Nucleus accumbens (tissue), 56 donors: ENCODE measurements at regions not wholly inside any gene's neighbourhood (a gene's known extent, or its start where the extent isn't known, plus 50 kb on each side); places are given as distances from the start of the nearest gene placed in this dataset.
"Not testable (repeated sequence)": the region's sequence is repeated elsewhere in the genome, so short reads cannot be mapped to it uniquely, and the experiment has no call there.

Experiments
- DNase-seq, 56 donors: peaks; one replicate each; lab custom pipeline; 2025; lab: John Stamatoyannopoulos, UW

DNA sequence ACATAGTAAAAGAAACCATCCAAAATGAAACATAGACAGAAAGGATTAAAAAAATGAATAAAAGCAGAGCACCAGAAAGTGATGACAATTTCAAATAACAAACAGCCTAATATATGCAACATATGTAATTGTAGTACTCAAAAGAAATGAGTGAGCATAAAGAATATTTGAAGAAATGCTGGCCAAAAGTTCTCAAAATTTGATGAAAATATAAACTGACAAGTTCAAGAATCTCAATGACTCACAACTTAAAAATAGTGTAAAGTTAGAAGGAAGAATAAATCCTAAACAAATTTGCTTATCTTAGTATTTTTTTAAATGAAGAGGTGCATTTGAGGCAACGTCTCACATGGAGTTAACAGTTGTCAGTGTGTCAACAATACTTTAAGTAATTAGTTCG is 498.9 kb downstream of the SLC6A15 start:
- no peak for DNase-seq

GRCh38 chr12:84412226-84412625 is 500.4 kb downstream of the SLC6A15 start:
- DNase-seq: no peak

GRCh38 chr12:84411031-84411430 is 501.6 kb downstream of the SLC6A15 start:
- DNase-seq: no peak

GRCh38 chr12:84408936-84409335 is 503.7 kb downstream of the SLC6A15 start:
- no peak for DNase-seq

DNA sequence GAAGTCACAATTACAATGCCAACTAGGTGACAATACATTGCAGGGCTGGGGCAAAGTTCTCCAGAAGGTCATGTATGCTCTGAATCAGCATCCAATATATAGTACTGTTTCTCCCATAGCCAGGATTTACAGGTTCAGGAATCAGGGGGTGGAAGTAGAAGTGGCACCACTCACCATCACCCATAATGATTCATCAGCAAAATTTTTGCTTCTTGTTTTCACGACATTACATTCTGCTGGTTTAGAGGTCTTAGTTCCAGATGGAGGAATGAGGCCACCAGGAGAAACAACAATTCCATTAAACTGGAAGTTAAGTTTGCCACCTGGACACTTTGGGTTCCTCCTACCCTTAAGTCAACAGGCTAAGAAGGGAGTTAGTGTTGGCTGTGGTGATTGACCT is 505.9 kb downstream of the SLC6A15 start:
- DNase-seq: not testable (repeated sequence)

DNA sequence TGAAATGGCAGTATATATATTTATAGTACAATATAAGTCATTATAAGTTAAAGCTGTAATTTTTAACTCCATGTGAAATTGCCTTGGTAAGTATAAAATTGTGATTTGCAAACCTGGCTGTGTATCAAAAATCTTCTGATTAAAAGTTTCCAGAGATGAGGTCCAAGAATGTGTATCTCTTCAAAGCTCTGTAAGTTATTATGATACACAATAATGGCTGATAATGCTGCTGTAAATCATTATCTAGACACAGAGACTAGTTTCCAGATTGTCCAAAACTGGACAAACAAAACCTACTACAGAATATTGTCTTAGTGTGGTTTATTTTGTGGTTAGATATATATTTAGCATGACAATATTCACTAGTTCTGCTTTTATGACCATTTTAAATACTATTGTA is 514.8 kb downstream of the SLC6A15 start:
- no peak for DNase-seq

DNA sequence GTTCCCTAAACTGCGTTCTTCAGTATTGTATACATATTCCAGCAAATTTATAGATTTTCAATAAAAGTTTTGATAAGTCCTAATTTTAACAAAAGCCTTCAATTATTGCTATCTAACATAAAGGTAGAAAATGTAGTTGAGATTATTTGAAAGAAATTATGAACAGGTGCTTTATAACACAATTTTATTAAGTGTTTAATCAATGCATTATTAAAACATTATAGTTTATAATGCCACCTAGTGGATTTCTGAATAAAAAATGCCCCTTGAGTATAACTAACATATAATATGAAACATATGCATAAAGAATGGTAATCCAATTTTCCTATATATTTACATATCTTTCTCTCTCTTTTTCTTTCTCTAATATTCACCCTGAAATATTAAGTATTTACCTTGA is 515.3 kb downstream of the SLC6A15 start:
- DNase-seq: no peak

GRCh38 chr12:84391176-84391575 is 521.4 kb downstream of the SLC6A15 start:
- DNase-seq: not testable (repeated sequence)

- no peak for DNase-seq
Observed at GRCh38 chr12:84384384-84384783, 528.2 kb downstream of the SLC6A15 start.

DNA sequence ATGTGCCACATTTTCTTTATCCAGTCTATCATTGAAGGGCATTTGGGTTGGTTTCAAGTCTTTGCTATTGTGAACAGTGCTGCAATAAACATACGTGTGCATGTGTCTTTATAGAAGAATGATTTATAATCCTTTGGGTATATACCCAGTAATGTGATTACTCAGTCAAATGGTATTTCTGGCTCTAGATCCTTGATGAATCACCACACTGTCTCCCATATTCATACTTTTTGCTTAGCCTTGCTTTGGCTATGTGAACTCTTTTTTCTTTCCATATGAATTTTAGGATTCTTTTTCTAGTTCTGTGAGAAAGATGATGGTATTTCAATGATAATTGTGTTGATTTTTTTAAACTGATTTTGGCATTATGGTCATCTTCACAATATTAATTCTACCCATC is 530.1 kb downstream of the SLC6A15 start:
- not testable (repeated sequence) for DNase-seq

DNA sequence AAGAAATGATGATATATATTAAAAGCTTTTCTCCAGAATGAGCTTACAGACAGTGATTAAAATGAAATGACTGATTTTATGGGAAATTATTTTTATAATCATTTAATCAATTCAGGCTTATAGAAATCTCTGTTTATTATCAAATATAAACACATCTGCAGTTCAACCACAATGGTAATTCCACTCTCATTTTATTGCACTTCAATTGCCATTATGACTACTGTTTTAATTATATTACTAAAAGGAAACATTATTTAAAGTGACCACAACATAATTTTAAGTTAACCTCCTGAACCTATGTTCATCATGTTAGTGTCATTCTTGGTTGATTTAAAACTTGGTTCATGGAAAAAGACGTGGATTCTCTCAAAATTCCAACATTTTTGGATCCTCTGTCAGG is 536.3 kb downstream of the SLC6A15 start:
- no peak for DNase-seq

DNA sequence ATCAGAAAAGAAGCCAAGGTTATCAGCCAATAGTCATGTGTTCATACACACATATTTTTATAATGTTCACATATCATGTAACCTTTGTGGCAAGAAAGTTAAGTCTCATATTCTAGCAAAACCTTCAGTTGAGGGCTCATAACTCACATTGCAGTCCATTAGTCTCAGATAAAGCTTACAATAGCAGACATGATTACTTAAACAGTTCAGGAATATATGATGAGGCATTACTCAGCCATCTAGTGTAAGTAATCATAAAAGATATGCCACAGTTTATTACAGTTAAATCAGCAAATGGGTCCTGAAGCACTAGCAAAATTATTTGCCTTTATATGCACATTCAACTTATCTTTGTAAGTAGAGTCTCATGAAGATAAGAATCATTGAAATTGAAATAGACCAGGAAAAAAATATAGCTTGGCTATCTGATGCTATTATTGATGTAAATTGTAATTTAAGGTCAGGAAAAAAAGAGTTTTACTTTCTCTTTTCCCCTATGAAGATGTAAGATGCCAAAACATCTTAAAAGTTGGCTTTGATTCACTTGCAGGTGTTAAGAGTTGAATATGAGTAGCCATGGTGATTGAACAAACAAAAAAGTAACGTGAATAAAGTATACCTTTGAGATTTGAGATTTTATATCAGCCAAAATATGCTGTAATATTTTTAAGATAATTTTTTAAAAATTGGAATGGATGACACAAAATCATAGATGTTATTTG is 537.0 kb downstream of the SLC6A15 start:
- no peak for DNase-seq

DNA sequence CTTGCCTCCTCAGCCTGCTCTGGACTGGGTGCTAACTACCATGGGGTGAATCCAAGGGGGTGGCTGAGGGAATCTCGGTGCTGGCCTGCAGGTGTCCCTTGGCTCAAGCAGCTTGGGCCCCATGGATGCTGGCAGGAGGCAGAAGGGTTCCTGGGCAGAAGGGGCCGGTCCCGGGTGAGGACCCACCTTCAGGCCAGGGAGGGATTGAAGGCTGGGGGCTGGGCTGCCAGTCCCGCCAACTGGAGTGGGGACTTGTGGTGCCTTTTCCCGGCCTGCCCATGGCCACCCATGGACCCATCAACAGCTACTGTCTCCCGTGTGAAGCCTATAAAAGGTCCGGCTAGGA is 550.1 kb downstream of the SLC6A15 start:
- DNase-seq: no peak

DNA sequence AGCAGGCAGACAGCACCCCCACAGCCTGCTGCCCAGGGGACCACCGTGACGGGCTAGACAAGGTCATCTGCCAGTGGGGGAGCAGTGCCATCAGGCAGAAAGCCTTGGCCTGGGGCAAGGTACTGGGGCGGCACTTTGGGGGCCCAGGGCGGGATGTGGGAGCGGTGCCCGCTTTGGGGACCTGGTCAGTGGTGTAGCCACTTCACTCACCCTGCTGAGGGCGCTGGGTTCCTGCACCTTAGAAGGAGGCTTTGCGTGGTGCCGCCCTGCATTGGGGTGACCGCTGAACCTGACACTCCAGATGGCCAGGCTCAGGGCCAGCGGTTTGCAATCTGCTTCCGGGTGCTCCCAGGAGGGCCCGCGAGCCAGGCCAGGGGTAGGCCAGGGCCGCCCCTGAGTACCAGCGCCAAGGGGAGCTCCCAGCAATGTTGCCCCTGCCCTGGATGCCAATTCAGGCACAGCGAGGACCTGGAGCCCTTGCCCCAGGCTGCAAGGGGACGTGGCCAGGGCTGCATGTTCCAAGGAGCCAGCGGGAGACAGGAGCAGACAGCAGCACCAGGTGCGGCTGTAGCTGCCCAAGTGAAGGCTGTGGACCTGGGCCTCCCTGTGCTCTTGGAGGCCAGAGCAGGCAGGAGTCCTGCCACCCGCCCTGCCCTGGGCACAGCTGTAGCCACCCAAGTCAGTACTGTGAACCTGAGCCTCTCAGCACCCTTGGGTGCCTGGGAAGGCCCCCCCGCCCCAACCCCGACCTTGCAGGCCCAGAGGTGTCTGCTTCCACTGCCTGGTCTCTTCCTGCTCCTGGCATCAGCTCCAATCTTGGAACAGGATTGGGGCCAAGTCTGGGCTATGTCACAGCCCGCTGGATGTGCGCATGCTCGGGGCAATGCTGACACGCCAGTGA is 550.7 kb downstream of the SLC6A15 start:
- no peak for DNase-seq

- DNase-seq: no peak
Observed at GRCh38 chr12:84357314-84357713, 555.3 kb downstream of the SLC6A15 start.

DNA sequence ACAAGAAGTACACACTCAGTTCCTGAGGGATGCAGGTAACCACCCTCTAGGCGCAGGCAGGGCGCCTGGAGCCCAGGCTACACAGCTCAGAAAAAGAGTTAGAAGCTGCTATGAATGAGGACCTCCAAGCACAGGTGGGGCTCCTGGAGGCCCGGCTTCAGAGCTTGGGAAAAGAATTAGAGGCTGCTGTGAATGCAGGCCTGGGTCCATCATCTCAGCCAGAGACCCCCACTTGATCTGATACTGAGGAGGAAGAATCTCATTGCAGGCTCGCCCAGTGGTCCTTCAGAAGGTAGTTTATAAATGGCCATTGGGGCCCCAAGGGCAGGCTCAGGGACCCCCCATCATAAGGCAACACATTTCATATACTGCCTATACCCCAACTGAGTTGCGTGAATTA is 556.4 kb downstream of the SLC6A15 start:
- no peak for DNase-seq

GRCh38 chr12:84355561-84355960 is 557.0 kb downstream of the SLC6A15 start:
- no peak for DNase-seq

DNA sequence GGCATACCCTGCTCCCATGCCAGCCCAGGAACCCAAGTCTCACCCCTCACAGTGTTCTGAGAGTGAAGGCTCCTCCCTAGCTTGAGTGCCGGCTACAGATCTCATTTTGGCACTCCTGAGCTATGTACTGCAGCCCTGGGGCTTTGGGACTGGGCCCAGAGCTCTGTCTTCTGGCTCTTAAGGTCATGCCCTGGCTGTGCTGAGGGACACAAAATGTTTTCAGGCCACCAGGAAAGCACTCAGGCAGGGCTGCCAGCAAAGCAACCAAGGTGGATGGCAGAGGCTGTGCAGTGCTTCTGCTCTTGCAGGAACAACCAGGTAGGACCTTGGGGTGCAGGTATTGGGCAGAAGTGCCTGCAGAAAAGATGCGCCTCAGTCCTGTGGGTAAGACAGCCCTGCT is 564.0 kb downstream of the SLC6A15 start:
- no peak for DNase-seq

- no peak for DNase-seq
Observed at GRCh38 chr12:84341467-84342193, 571.0 kb downstream of the SLC6A15 start.

- DNase-seq: no peak
Observed at GRCh38 chr12:84336231-84336630, 576.4 kb downstream of the SLC6A15 start.

GRCh38 chr12:84329938-84330337 is 582.7 kb downstream of the SLC6A15 start:
- no peak for DNase-seq
